BE2C (cell line): ENCODE measurements at regions not wholly inside any gene's neighbourhood (a gene's known extent, or its start where the extent isn't known, plus 50 kb on each side); places are given as distances from the start of the nearest gene placed in this dataset.

Experiments used
- DNase-seq: peaks from one replicate; pipeline ENCODE4 v3.0.0-alpha.2; 2020
- H3K27me3 ChIP-seq: fragments of 250-450 bp; sonication (Bioruptor Pico); 2 replicates; pipeline ENCODE4 v1.5.1; 2020; ENCODE audit warnings: mild to moderate bottlenecking
- H3K36me3 ChIP-seq: fragments of 250-450 bp; sonication (Bioruptor Pico); 2 replicates; pipeline ENCODE4 v1.5.1; 2020; ENCODE audit warnings: mild to moderate bottlenecking
- H3K4me1 ChIP-seq: fragments of 250-450 bp; sonication (Bioruptor Pico); 2 replicates; pipeline ENCODE4 v1.5.1; 2020
- H3K4me3 ChIP-seq: 2 replicates; pipeline ENCODE4 v1.5.1; 2011; ENCODE audit warnings: low read depth, low read length
- H3K9me3 ChIP-seq: fragments of 250-450 bp; sonication (Bioruptor Pico); 2 replicates; pipeline ENCODE4 v1.5.1; 2020
- CTCF ChIP-seq: IDR thresholded peaks from 2 replicates; pipeline ENCODE4 v1.5.1; 2012; ENCODE audit warnings: mild to moderate bottlenecking, low read depth, low read length

GRCh38 chr19:30890033-30890432 lies 459.2 kb downstream of the TSHZ3 start:
- no peak for TF ChIP-seq CTCF
- Histone ChIP-seq H3K4me1 (no peaks in the 10 kb centered on the region), H3K9me3 (no peaks in the 10 kb centered on the region), H3K36me3 (no peaks in the 10 kb centered on the region), H3K4me3 (no peak overlapping the region), H3K27me3 (no peaks in the 10 kb centered on the region)
- no peak for DNase-seq

- Histone ChIP-seq H3K4me1 (no peaks in the 10 kb centered on the region), H3K36me3 (no peaks in the 10 kb centered on the region), H3K27me3 (no peaks in the 10 kb centered on the region), H3K4me3 (no peak overlapping the region), H3K9me3 (no peaks in the 10 kb centered on the region)
- TF ChIP-seq CTCF = no peak
- no peak for DNase-seq
Measured at GRCh38 chr19:30888937-30889336, 460.3 kb downstream of the TSHZ3 start.

GRCh38 chr19:30887042-30887441 lies 462.2 kb downstream of the TSHZ3 start:
- Histone ChIP-seq H3K36me3 (no peaks in the 10 kb centered on the region), H3K27me3 (no peaks in the 10 kb centered on the region), H3K4me1 (no peaks in the 10 kb centered on the region), H3K9me3 (no peaks in the 10 kb centered on the region), H3K4me3 (no peak overlapping the region)
- TF ChIP-seq CTCF = no peak
- no peak for DNase-seq

GRCh38 chr19:30886222-30886621 lies 463.0 kb downstream of the TSHZ3 start:
- Histone ChIP-seq H3K36me3 (no peaks in the 10 kb centered on the region), H3K9me3 (no peaks in the 10 kb centered on the region), H3K4me3 (no peak overlapping the region), H3K4me1 (no peaks in the 10 kb centered on the region), H3K27me3 (no peaks in the 10 kb centered on the region)
- DNase-seq = no peak
- TF ChIP-seq CTCF = no peak

- no peak for DNase-seq
- Histone ChIP-seq H3K36me3 (no peaks in the 10 kb centered on the region), H3K27me3 (no peaks in the 10 kb centered on the region), H3K9me3 (no peaks in the 10 kb centered on the region), H3K4me1 (no peaks in the 10 kb centered on the region), H3K4me3 (no peak overlapping the region)
- TF ChIP-seq CTCF = peak; percentile 6; the same call in 1 of the 2 replicates
Measured at GRCh38 chr19:30884146-30884812, 465.0 kb downstream of the TSHZ3 start.

- no peaks in the 10 kb centered on the region for H3K27me3 ChIP-seq
- H3K36me3 ChIP-seq = no peaks in the 10 kb centered on the region
- no peaks in the 10 kb centered on the region for H3K4me1 ChIP-seq
- H3K9me3 ChIP-seq = no peaks in the 10 kb centered on the region
- no peak overlapping the region for H3K4me3 ChIP-seq
- no peak for DNase-seq
- no peak for TF ChIP-seq CTCF
Measured at GRCh38 chr19:30883071-30883470, 466.2 kb downstream of the TSHZ3 start.
